ENCODE measurements at regions not wholly inside any gene's neighbourhood (a gene's known extent, or its start where the extent isn't known, plus 50 kb on each side); places are given as distances from the start of the nearest gene placed in this dataset.

- TF ChIP-seq CTCF (IDR thresholded peaks at IDR 0.05), result no peak
- no peak for TF ChIP-seq TCF12 (IDR thresholded peaks at IDR 0.05)
- TF ChIP-seq, protein P1, sequence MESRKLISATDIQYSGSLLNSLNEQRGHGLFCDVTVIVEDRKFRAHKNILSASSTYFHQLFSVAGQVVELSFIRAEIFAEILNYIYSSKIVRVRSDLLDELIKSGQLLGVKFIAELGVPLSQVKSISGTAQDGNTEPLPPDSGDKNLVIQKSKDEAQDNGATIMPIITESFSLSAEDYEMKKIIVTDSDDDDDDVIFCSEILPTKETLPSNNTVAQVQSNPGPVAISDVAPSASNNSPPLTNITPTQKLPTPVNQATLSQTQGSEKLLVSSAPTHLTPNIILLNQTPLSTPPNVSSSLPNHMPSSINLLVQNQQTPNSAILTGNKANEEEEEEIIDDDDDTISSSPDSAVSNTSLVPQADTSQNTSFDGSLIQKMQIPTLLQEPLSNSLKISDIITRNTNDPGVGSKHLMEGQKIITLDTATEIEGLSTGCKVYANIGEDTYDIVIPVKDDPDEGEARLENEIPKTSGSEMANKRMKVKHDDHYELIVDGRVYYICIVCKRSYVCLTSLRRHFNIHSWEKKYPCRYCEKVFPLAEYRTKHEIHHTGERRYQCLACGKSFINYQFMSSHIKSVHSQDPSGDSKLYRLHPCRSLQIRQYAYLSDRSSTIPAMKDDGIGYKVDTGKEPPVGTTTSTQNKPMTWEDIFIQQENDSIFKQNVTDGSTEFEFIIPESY (IDR thresholded peaks at IDR 0.05; ENCODE audit: borderline replicate concordance, low read depth), result no peak
- TF ChIP-seq RFX5 (IDR thresholded peaks at IDR 0.05; ENCODE audit: low read length), result no peak
- no peak for TF ChIP-seq SMC3 (IDR thresholded peaks at IDR 0.05; ENCODE audit: low read depth, low read length)
- no peak for TF ChIP-seq IRF3 (IDR thresholded peaks at IDR 0.05; ENCODE audit: low read depth, low read length)
- TF ChIP-seq YY1 (IDR thresholded peaks at IDR 0.05; ENCODE audit: low read depth), result no peak
Measured at GRCh38 chr7:133134810-133135209, 52.9 kb upstream of the CHCHD3 start.

All from SK-N-SH (cell line).